ENCODE measurements at regions not wholly inside any gene's neighbourhood (a gene's known extent, or its start where the extent isn't known, plus 50 kb on each side); places are given as distances from the start of the nearest gene placed in this dataset.

- no peak overlapping the region for H2AFZ ChIP-seq (ENCODE audit: control insufficient read depth, low read depth, low read length)
- ChIA-PET CTCF (interaction anchor here (1.0 to 1.5 kb wide), 2 partner anchors 23 to 47 kb away, joined by 3 to 6 read pairs; no protein-coding TSS in a partner anchor), POLR2A (no interaction called here), SMC1A (ENCODE audit: uncharacterized antibody, unreplicated experiment) (no interaction called here), RAD21 (ENCODE audit: unreplicated experiment) (no interaction called here)
- FAIRE-seq (no peak), DNase-seq (ENCODE audit: low read depth, low spot score) (no peak), ATAC-seq (no peak)
- BruUV-seq (replicated peaks): no TSS peak
- H3K27me3 ChIP-seq (replicated peaks in 1 of 2; ENCODE audit: control insufficient read depth in 2 of 2, insufficient read depth in 2 of 2, low read length in 1 of 2): no peaks in the 10 kb centered on the region; a peak in 1 of 4 replicates
- H3K4me2 ChIP-seq (ENCODE audit: control insufficient read depth, insufficient read depth): no peak overlapping the region
- intact Hi-C loops (cut with micrococcal nuclease; ENCODE audit: unreplicated experiment) (no loop called here), in situ Hi-C loops (cut with MboI) (no loop called here)
- no peak overlapping the region for H3K9ac ChIP-seq (ENCODE audit: control insufficient read depth, insufficient read depth, low read length)
- H3K27ac ChIP-seq (ENCODE audit: control insufficient read depth, insufficient read depth): no peak overlapping the region
- no peaks in the 10 kb centered on the region for H4K20me1 ChIP-seq (ENCODE audit: control insufficient read depth, insufficient read depth)
- no peaks in the 10 kb centered on the region for H3K9me3 ChIP-seq (replicated peaks; ENCODE audit: control insufficient read depth, insufficient read depth, low read length)
- no peaks in the 10 kb centered on the region for H3K4me1 ChIP-seq (ENCODE audit: control insufficient read depth, insufficient read depth, low read length)
- H3K36me3 ChIP-seq (ENCODE audit: control insufficient read depth in 2 of 2, insufficient read depth in 2 of 2, low read length in 1 of 2): no peaks in the 10 kb centered on the region
- no peak overlapping the region for H3K4me3 ChIP-seq
- H3K79me2 ChIP-seq (ENCODE audit: control insufficient read depth, insufficient read depth, low read length): no peaks in the 10 kb centered on the region
- TF ChIP-seq EP300 (IDR thresholded peaks at IDR 0.05; ENCODE audit: borderline replicate concordance in 1 of 2, control insufficient read depth in 1 of 2, low read depth in 2 of 2, low read length in 2 of 2): no peak
- no peak for TF ChIP-seq ZNF384 (IDR thresholded peaks at IDR 0.05; ENCODE audit: borderline replicate concordance, low read depth, low read length)
- TF ChIP-seq ETV6 (conservative IDR thresholded peaks at IDR 0.05 in 1 of 2, IDR thresholded peaks at IDR 0.05 in 1 of 2; ENCODE audit: borderline replicate concordance in 1 of 2, low read depth in 1 of 2): no peak
- no peak for TF ChIP-seq RUNX3 (IDR thresholded peaks at IDR 0.05; ENCODE audit: low read length)
- no peak for TF ChIP-seq GABPA (IDR thresholded peaks at IDR 0.05; ENCODE audit: low read depth)
Measured at GRCh38 chr1:201746156-201746555, 82.8 kb upstream of the IPO9 start.

GRCh38 chr1:201747261-201747660, 81.7 kb upstream of the IPO9 start:
- H3K4me1 ChIP-seq (ENCODE audit: control insufficient read depth, insufficient read depth, low read length): no peaks in the 10 kb centered on the region
- no peaks in the 10 kb centered on the region; a peak in 1 of 4 replicates for H3K27me3 ChIP-seq (replicated peaks in 1 of 2; ENCODE audit: control insufficient read depth in 2 of 2, insufficient read depth in 2 of 2, low read length in 1 of 2)
- 9% methylated on average over 5 of the region's 5 CpGs for WGBS (ENCODE audit: insufficient coverage, insufficient replicate concordance, low lambda C conversion rate, missing lambda C conversion rate)
- H3K9me3 ChIP-seq (replicated peaks; ENCODE audit: control insufficient read depth, insufficient read depth, low read length): no peaks in the 10 kb centered on the region
- no peaks in the 10 kb centered on the region for H4K20me1 ChIP-seq (ENCODE audit: control insufficient read depth, insufficient read depth)
- H3K4me2 ChIP-seq (ENCODE audit: control insufficient read depth, insufficient read depth): no peak overlapping the region
- H3K79me2 ChIP-seq (ENCODE audit: control insufficient read depth, insufficient read depth, low read length): no peaks in the 10 kb centered on the region
- ChIA-PET SMC1A (ENCODE audit: uncharacterized antibody, unreplicated experiment) (interaction anchor here (0.9 kb wide), 1 partner anchor 45 kb away, joined by 3 read pairs; no protein-coding TSS in a partner anchor), CTCF (interaction anchor here (1.3 kb wide), 1 partner anchor 217 kb away, joined by 3 read pairs; no protein-coding TSS in a partner anchor), RAD21 (ENCODE audit: unreplicated experiment) (no interaction called here), POLR2A (no interaction called here)
- no peaks in the 10 kb centered on the region for H3K36me3 ChIP-seq (ENCODE audit: control insufficient read depth in 2 of 2, insufficient read depth in 2 of 2, low read length in 1 of 2)
- FAIRE-seq (no peak), DNase-seq (ENCODE audit: low read depth, low spot score) (no peak), ATAC-seq (no peak)
- no TSS peak for BruUV-seq (replicated peaks)
- H3K9ac ChIP-seq (ENCODE audit: control insufficient read depth, insufficient read depth, low read length): no peak overlapping the region
- no peak overlapping the region for H2AFZ ChIP-seq (ENCODE audit: control insufficient read depth, low read depth, low read length)
- no peak overlapping the region for H3K4me3 ChIP-seq
- H3K27ac ChIP-seq (ENCODE audit: control insufficient read depth, insufficient read depth): no peak overlapping the region
- in situ Hi-C loops (cut with MboI) (no loop called here), intact Hi-C loops (cut with micrococcal nuclease; ENCODE audit: unreplicated experiment) (no loop called here)
- TF ChIP-seq NFYA (IDR thresholded peaks at IDR 0.05; ENCODE audit: borderline replicate concordance, low read depth, low read length) (no peak), RCOR1 (conservative IDR thresholded peaks at IDR 0.05; ENCODE audit: low read depth, low read length) (no peak), ZNF687 (IDR thresholded peaks at IDR 0.05) (no peak), JUNB (IDR thresholded peaks at IDR 0.05) (no peak), CHD2 (IDR thresholded peaks at IDR 0.05; ENCODE audit: borderline replicate concordance, low read depth, low read length) (no peak), EED (IDR thresholded peaks at IDR 0.05; ENCODE audit: low read depth) (no peak), CREB1 (IDR thresholded peaks at IDR 0.05; ENCODE audit: low read depth) (no peak)

Data from GM12878 (cell line).